Spleen (tissue), 11 donors: ENCODE measurements at regions not wholly inside any gene's neighbourhood (a gene's known extent, or its start where the extent isn't known, plus 50 kb on each side); places are given as distances from the start of the nearest gene placed in this dataset.

Experiments used
- DNase-seq: peaks from one replicate; pipeline ENCODE4 v3.0.0-alpha.2; 2020
- H3K27ac ChIP-seq, 8 donors: fragments of 200-600 bp; sonication (generic) in 7 of 8; 1 replicate in 4 of 8; 2 replicates in 4 of 8; pipeline versions ENCODE4 v1.5.0 to v1.8.0; 2016 to 2021; ENCODE audit warnings: inconsistent platforms in 4 of 8, mild to moderate bottlenecking in 4 of 8, moderate library complexity in 1 of 8
- H3K27me3 ChIP-seq, 7 donors: fragments of 200-600 bp; sonication (generic) in 6 of 7; replicated peaks in 1 of 7; 1 replicate in 4 of 7; 2 replicates in 3 of 7; pipeline versions ENCODE4 v1.5.0 to v1.8.0; 2016 to 2021; ENCODE audit warnings: inconsistent platforms in 3 of 7, mild to moderate bottlenecking in 1 of 7
- H3K36me3 ChIP-seq, 6 donors: fragments of 200-600 bp; sonication (generic) in 5 of 6; 1 replicate in 4 of 6; 2 replicates in 2 of 6; pipeline versions ENCODE4 v1.5.0 to v1.8.0; 2016 to 2021; ENCODE audit warnings: inconsistent platforms in 2 of 6
- H3K4me1 ChIP-seq, 6 donors: fragments of 200-600 bp; sonication (generic) in 5 of 6; 1 replicate in 3 of 6; 2 replicates in 3 of 6; pipeline versions ENCODE4 v1.5.0 to v1.8.0; 2016 to 2021; ENCODE audit warnings: inconsistent platforms in 3 of 6
- H3K4me3 ChIP-seq, 8 donors: fragments of 200-600 bp; sonication (generic) in 7 of 8; 1 replicate in 4 of 8; 2 replicates in 4 of 8; pipeline versions ENCODE4 v1.5.0 to v1.8.0; 2016 to 2021; ENCODE audit warnings: inconsistent platforms in 4 of 8, mild to moderate bottlenecking in 4 of 8, moderate library complexity in 2 of 8
- H3K9me3 ChIP-seq, 8 donors: fragments of 200-600 bp; sonication (generic) in 7 of 8; 1 replicate in 4 of 8; 2 replicates in 4 of 8; pipeline versions ENCODE4 v1.5.0 to v1.8.0; 2016 to 2021; ENCODE audit warnings: inconsistent platforms in 4 of 8
- POLR2A ChIP-seq, 3 donors: fragments of 450-650 bp; IDR thresholded peaks; one replicate each; pipeline ENCODE4 v1.5.1; 2017; ENCODE audit warnings: antibody characterized with exemption in 3 of 3, mild to moderate bottlenecking in 1 of 3
- POLR2AphosphoS5 ChIP-seq, 3 donors: sonication (generic); formaldehyde crosslinking; IDR thresholded peaks; one replicate each; pipeline ENCODE4 v1.5.1; 2017; ENCODE audit warnings: antibody characterized with exemption in 3 of 3
- whole genome bisulfite sequencing, 5 donors: extraction: QIAGEN DNeasy Blood & Tissue Kit in 3 of 5; methylation state at CpG; one replicate each; pipeline versions ENCODE4 v1.1.5 to v1.1.7; 2013 to 2018; 5-methylcytosine and 5-hydroxymethylcytosine counted together
- intact Hi-C: fragments of 100-400 bp; cut with DNase I; formaldehyde crosslinking; loops from one replicate; pipeline ENCODE4 v1.15.0; 2023; ENCODE audit warnings: low total_unique reads
- TF ChIP-seq, protein P1 (sequence below), 11 experiments: fragments of 200-600 bp in 7 of 11; fragments of 450-650 bp in 4 of 11; sonication (generic) in 4 of 11; IDR thresholded peaks in 8 of 11; conservative IDR thresholded peaks in 3 of 11; 1 replicate in 7 of 11; 2 replicates in 4 of 11; pipeline versions ENCODE4 v1.4.0 to v1.8.0; 2016 to 2021; ENCODE audit warnings: antibody characterized with exemption in 11 of 11, inconsistent platforms in 4 of 11, mild to moderate bottlenecking in 1 of 11
- donor health status: healthy with polysubstance abuse.
- donor health status: DM: no; HTN: no; CAD: no; lungs with moderate emphysema.
- donor health status: DM: no; HTN: no; CAD: no.
- donor health status: Bipolar disorder and iron deficiency.
- donor health status: healthy.
- donor health status: DM: no; HTN: no; CAD: no.
- donor health status: DM: yes; HTN: yes; CAD: no.

DNA sequence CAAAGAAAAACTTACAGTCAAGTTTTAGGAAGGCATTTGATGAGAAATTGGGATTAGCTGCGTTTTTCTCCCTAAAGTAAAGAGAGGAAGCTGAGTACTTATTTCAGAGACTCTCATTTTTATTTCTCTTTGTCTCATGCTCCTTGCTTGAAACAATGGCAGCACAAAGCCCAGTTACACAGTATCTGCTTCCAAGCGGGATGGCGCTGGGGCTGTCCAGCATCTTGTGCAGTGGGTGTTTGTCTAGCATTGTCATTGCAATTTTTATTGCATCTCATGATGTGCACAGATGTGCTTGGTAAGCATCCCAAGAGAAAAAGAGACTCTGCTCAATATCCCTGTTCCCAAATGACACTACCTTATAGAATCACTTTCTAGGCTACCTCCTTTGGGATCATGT lies 102.8 kb upstream of the ZNF521 start:
- Histone ChIP-seq H3K4me1 (peaks cover 0 to 7% (median 0%) of the 10 kb centered on the region in 6 donors), H3K27ac (no peak overlapping the region), H3K27me3 (no peaks in the 10 kb centered on the region), H3K9me3 (peaks cover 0 to 15% (median 9%) of the 10 kb centered on the region in 8 donors), H3K36me3 (no peaks in the 10 kb centered on the region), H3K4me3 (no peak overlapping the region)
- no peak for DNase-seq
- intact Hi-C loops, result no loop called here
- TF ChIP-seq, protein P1, sequence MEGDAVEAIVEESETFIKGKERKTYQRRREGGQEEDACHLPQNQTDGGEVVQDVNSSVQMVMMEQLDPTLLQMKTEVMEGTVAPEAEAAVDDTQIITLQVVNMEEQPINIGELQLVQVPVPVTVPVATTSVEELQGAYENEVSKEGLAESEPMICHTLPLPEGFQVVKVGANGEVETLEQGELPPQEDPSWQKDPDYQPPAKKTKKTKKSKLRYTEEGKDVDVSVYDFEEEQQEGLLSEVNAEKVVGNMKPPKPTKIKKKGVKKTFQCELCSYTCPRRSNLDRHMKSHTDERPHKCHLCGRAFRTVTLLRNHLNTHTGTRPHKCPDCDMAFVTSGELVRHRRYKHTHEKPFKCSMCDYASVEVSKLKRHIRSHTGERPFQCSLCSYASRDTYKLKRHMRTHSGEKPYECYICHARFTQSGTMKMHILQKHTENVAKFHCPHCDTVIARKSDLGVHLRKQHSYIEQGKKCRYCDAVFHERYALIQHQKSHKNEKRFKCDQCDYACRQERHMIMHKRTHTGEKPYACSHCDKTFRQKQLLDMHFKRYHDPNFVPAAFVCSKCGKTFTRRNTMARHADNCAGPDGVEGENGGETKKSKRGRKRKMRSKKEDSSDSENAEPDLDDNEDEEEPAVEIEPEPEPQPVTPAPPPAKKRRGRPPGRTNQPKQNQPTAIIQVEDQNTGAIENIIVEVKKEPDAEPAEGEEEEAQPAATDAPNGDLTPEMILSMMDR (IDR thresholded peaks at IDR 0.05 in 8 of 11, conservative IDR thresholded peaks at IDR 0.05 in 3 of 11), result no peak
- TF ChIP-seq POLR2AphosphoS5 (IDR thresholded peaks at IDR 0.05) (no peak), POLR2A (IDR thresholded peaks at IDR 0.05) (no peak)
- WGBS, 5 donors, result 71 to 96% (median 87%) methylated on average over 3 of the region's 3 CpGs

DNA sequence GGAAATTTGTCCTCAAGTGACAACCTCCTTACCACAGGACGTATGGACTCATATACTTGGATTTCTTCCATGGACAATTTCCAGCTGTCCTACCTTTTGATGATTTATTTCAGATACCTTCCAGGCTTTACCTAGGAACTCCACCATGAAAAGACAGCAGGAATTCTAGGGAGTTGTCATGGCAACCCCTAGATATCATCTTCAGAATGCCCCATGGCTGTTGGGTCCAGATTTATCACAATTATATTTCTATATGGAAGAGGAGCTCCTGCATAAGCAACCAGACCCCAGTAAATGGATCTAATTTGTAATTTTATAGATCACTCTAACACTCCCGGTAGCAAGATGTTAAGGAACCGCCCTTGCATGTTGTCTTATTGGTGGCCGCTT lies 102.3 kb upstream of the ZNF521 start:
- intact Hi-C loops, result no loop called here
- Histone ChIP-seq H3K4me1 (peaks cover 0 to 7% (median 0%) of the 10 kb centered on the region in 6 donors), H3K4me3 (no peak overlapping the region), H3K9me3 (peaks cover 0 to 15% (median 9%) of the 10 kb centered on the region in 8 donors), H3K27me3 (no peaks in the 10 kb centered on the region), H3K36me3 (no peaks in the 10 kb centered on the region), H3K27ac (no peak overlapping the region)
- TF ChIP-seq POLR2A (IDR thresholded peaks at IDR 0.05) (no peak), POLR2AphosphoS5 (IDR thresholded peaks at IDR 0.05) (no peak)
- TF ChIP-seq, protein P1 (IDR thresholded peaks at IDR 0.05 in 8 of 11, conservative IDR thresholded peaks at IDR 0.05 in 3 of 11), result no peak
- no peak for DNase-seq
- 88 to 96% (median 93%) methylated on average over 4 of the region's 4 CpGs for WGBS, 5 donors

DNA sequence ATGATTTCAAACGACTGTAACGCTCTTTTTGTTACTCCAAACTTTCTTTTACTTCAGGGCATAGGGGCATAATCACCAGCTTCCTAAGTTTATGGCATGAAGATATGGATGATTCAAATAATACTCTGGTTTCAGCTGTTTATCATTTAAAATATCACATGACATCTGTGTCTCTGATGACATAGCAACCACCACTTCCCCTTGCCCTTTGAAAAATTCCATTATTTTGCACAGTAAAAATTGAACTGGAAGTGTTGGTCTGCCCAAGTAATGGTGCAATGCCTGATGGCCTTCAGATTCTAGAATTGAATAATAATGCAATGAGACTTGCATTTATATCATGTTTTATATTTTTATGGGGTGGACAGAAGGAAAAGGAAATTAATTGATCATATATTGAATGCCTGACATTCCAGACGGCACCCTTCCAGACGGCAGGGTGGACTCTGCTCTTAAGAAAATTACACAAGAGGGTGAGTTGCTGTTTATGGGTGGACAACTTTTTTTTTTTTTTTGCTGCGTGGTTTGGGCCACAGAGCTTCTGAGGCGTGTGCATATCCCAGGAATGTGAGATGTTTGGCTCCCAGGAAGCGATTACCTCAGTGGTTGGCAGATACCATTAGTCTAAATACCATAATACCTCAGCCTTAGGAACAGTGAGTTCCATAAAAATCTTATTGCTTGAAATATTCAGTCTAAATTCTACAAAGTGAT lies 101.7 kb upstream of the ZNF521 start:
- H3K9me3 ChIP-seq, result peaks cover 0 to 15% (median 9%) of the 10 kb centered on the region in 8 donors
- WGBS, 5 donors, result 87 to 92% (median 89%) methylated on average over 7 of the region's 7 CpGs
- H3K36me3 ChIP-seq, result no peaks in the 10 kb centered on the region
- no peak overlapping the region for H3K4me3 ChIP-seq
- intact Hi-C loops, result no loop called here
- TF ChIP-seq POLR2AphosphoS5 (IDR thresholded peaks at IDR 0.05) (no peak), POLR2A (IDR thresholded peaks at IDR 0.05) (no peak)
- TF ChIP-seq, protein P1 (IDR thresholded peaks at IDR 0.05 in 8 of 11, conservative IDR thresholded peaks at IDR 0.05 in 3 of 11), result no peak
- peaks cover 0 to 7% (median 0%) of the 10 kb centered on the region in 6 donors for H3K4me1 ChIP-seq
- H3K27me3 ChIP-seq, result no peaks in the 10 kb centered on the region
- no peak overlapping the region for H3K27ac ChIP-seq
- DNase-seq, result no peak

GRCh38 chr18:25451077-25451658 lies 99.2 kb upstream of the ZNF521 start:
- H3K9me3 ChIP-seq, result peaks cover 0 to 15% (median 9%) of the 10 kb centered on the region in 8 donors
- H3K4me3 ChIP-seq, result no peak overlapping the region
- peaks cover 0 to under 1% (median 0%) of the 10 kb centered on the region in 6 donors for H3K4me1 ChIP-seq
- DNase-seq, result no peak
- no peaks in the 10 kb centered on the region for H3K27me3 ChIP-seq
- no peaks in the 10 kb centered on the region for H3K36me3 ChIP-seq
- 81 to 93% (median 92%) methylated on average over 5 of the region's 5 CpGs for WGBS, 5 donors
- intact Hi-C loops, result no loop called here
- H3K27ac ChIP-seq, result no peak overlapping the region
- no peak for TF ChIP-seq POLR2AphosphoS5 (IDR thresholded peaks at IDR 0.05)
- TF ChIP-seq, protein P1 (IDR thresholded peaks at IDR 0.05 in 8 of 11, conservative IDR thresholded peaks at IDR 0.05 in 3 of 11), result no peak
- no peak for TF ChIP-seq POLR2A (IDR thresholded peaks at IDR 0.05)
